ENCODE measurements at regions not wholly inside any gene's neighbourhood (a gene's known extent, or its start where the extent isn't known, plus 50 kb on each side); places are given as distances from the start of the nearest gene placed in this dataset.

DNA sequence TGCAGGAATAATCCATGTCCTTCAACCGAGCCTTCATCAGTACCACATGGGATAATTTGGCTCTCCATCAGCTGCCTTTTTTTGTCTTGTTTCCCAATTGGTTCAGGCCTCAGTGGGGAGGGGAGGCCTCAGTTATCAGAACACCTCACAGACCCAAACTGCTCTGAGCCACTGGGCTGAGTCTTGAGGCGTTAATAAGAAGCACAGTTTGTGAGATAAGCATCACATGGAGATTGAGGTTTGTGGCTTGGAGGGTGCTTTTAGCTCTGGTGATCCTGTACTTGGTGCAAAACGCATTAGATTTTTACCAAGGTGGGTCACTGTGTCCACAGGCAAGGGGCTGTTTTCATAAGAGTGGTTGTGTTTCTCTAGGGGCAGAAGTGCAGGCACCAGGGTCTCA lies 82.8 kb upstream of the HPF1 start:
- no peak for TF ChIP-seq POLR2AphosphoS5 (IDR thresholded peaks at IDR 0.05; ENCODE audit: low read depth, low read length)
- TF ChIP-seq CTCF (IDR thresholded peaks at IDR 0.05) = no peak
- TF ChIP-seq TCF7L2 (IDR thresholded peaks at IDR 0.05; ENCODE audit: low read depth, low read length) = no peak
- TF ChIP-seq, protein P1, sequence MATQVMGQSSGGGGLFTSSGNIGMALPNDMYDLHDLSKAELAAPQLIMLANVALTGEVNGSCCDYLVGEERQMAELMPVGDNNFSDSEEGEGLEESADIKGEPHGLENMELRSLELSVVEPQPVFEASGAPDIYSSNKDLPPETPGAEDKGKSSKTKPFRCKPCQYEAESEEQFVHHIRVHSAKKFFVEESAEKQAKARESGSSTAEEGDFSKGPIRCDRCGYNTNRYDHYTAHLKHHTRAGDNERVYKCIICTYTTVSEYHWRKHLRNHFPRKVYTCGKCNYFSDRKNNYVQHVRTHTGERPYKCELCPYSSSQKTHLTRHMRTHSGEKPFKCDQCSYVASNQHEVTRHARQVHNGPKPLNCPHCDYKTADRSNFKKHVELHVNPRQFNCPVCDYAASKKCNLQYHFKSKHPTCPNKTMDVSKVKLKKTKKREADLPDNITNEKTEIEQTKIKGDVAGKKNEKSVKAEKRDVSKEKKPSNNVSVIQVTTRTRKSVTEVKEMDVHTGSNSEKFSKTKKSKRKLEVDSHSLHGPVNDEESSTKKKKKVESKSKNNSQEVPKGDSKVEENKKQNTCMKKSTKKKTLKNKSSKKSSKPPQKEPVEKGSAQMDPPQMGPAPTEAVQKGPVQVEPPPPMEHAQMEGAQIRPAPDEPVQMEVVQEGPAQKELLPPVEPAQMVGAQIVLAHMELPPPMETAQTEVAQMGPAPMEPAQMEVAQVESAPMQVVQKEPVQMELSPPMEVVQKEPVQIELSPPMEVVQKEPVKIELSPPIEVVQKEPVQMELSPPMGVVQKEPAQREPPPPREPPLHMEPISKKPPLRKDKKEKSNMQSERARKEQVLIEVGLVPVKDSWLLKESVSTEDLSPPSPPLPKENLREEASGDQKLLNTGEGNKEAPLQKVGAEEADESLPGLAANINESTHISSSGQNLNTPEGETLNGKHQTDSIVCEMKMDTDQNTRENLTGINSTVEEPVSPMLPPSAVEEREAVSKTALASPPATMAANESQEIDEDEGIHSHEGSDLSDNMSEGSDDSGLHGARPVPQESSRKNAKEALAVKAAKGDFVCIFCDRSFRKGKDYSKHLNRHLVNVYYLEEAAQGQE (IDR thresholded peaks at IDR 0.05; ENCODE audit: insufficient read depth in 1 of 2, low read depth in 2 of 2, low read length in 1 of 2) = no peak

Measured in Panc1 (cell line).